H1 (cell line): ENCODE measurements at regions not wholly inside any gene's neighbourhood (a gene's known extent, or its start where the extent isn't known, plus 50 kb on each side); places are given as distances from the start of the nearest gene placed in this dataset.

Experiments used
- CTCF ChIA-PET: fragments of 300-600 bp; sonication (Branson Sonifier 250); formaldehyde crosslinking; loops from one replicate; lab custom pipeline; 2021; ENCODE audit not compliant: partially characterized antibody; lab: Charles Lee
- POLR2A ChIA-PET: fragments of 300-600 bp; sonication (Branson Sonifier 250); formaldehyde crosslinking; loops from one replicate; lab custom pipeline; 2021; ENCODE audit warnings: inconsistent platforms; ENCODE audit not compliant: partially characterized antibody; lab: Charles Lee
- DNase-seq, 2 experiments: peaks; one replicate each; pipeline versions ENCODE4 v3.0.0 to v3.0.0-alpha.2; 2010 to 2022; ENCODE audit warnings: low spot score in 2 of 2, low read depth in 1 of 2, mixed read lengths in 1 of 2
- FAIRE-seq: peaks from 2 replicates; lab custom pipeline; 2011; peaks lifted over from hg19 to GRCh38; lab: Jason Lieb, UNC
- H2AFZ ChIP-seq: 2 replicates; pipeline ENCODE4 v1.8.1; 2012; ENCODE audit warnings: low read length, inconsistent platforms
- H2AK5ac ChIP-seq: 2 replicates; pipeline ENCODE4 v1.6.1; 2013; ENCODE audit warnings: low read depth, low read length
- H2BK120ac ChIP-seq: replicated peaks from 2 replicates; pipeline ENCODE3; 2013; ENCODE audit warnings: low read depth, low read length, inconsistent platforms
- H2BK12ac ChIP-seq: 2 replicates; pipeline ENCODE4 v1.6.1; 2013; ENCODE audit warnings: low read depth, low read length
- H2BK15ac ChIP-seq: 2 replicates; pipeline ENCODE4 v1.6.1; 2013; ENCODE audit warnings: low read length
- H2BK20ac ChIP-seq: 2 replicates; pipeline ENCODE4 v1.6.1; 2013; ENCODE audit warnings: low read length
- H2BK5ac ChIP-seq: 2 replicates; pipeline ENCODE4 v1.6.1; 2013; ENCODE audit warnings: low read depth, low read length
- H3K14ac ChIP-seq: 2 replicates; pipeline ENCODE4 v1.6.1; 2013; ENCODE audit warnings: inconsistent platforms; ENCODE audit not compliant: insufficient read length
- H3K18ac ChIP-seq: 2 replicates; pipeline ENCODE4 v1.6.1; 2013; ENCODE audit warnings: low read length; ENCODE audit errors: extremely low read depth
- H3K23ac ChIP-seq: 2 replicates; pipeline ENCODE4 v1.6.1; 2013; ENCODE audit warnings: inconsistent platforms; ENCODE audit not compliant: insufficient read length
- H3K23me2 ChIP-seq: 2 replicates; pipeline ENCODE4 v1.6.1; 2013; ENCODE audit warnings: low read depth, low read length
- H3K27ac ChIP-seq: 2 replicates; pipeline ENCODE4 v1.6.1; 2011; ENCODE audit warnings: low read depth, low read length, inconsistent platforms
- H3K27me3 ChIP-seq, 4 experiments: replicated peaks in 1 of 4; 1 replicate in 1 of 4; 2 replicates in 3 of 4; pipeline versions ENCODE4 v1.6.1 to v1.8.1; 2011 to 2013; ENCODE audit warnings: low read length in 3 of 4, mild to moderate bottlenecking in 3 of 4, inconsistent platforms in 2 of 4, mixed read lengths in 2 of 4, moderate library complexity in 1 of 4; ENCODE audit not compliant: control insufficient read depth in 3 of 4, insufficient read depth in 3 of 4; ENCODE audit errors: extremely low read depth in 1 of 4
- H3K36me3 ChIP-seq, 4 experiments: 2 replicates each; pipeline versions ENCODE4 v1.6.1 to v1.8.1; 2011 to 2013; ENCODE audit warnings: mild to moderate bottlenecking in 4 of 4, low read length in 3 of 4, moderate library complexity in 2 of 4, control low read depth in 1 of 4, inconsistent platforms in 1 of 4; ENCODE audit not compliant: insufficient read depth in 4 of 4, control insufficient read depth in 2 of 4
- H3K4ac ChIP-seq: replicated peaks from 2 replicates; pipeline ENCODE3; 2013; ENCODE audit warnings: low read length, low read depth, mixed read lengths, inconsistent platforms; ENCODE audit not compliant: insufficient read length
- H3K4me1 ChIP-seq, 4 experiments: replicated peaks in 1 of 4; 1 replicate in 1 of 4; 2 replicates in 3 of 4; pipeline versions ENCODE4 v1.6.1 to v1.8.1; 2011 to 2013; ENCODE audit warnings: low read length in 3 of 4, inconsistent platforms in 2 of 4, mixed read lengths in 1 of 4; ENCODE audit not compliant: insufficient read depth in 4 of 4, control insufficient read depth in 3 of 4
- H3K4me2 ChIP-seq, 2 experiments: 2 replicates each; pipeline versions ENCODE4 v1.6.1 to v1.8.1; 2011 to 2013; ENCODE audit warnings: low read depth in 2 of 2, low read length in 2 of 2, control low read depth in 1 of 2, inconsistent platforms in 1 of 2, mild to moderate bottlenecking in 1 of 2; ENCODE audit not compliant: insufficient read depth in 1 of 2
- H3K4me3 ChIP-seq, 4 experiments: fragments of 200-600, 300-600 bp in 1 of 4; sonication (generic), shearing (Covaris generic), sonication (Bioruptor Twin) in 1 of 4; 2 replicates each; pipeline versions ENCODE4 v1.5.1 to v1.8.1; 2011 to 2016; ENCODE audit warnings: low read length in 4 of 4, low read depth in 3 of 4, control low read depth in 2 of 4, inconsistent platforms in 2 of 4, mild to moderate bottlenecking in 2 of 4, mixed read lengths in 1 of 4, moderate library complexity in 1 of 4; ENCODE audit not compliant: insufficient read depth in 2 of 4; ENCODE audit errors: extremely low read depth in 1 of 4
- H3K56ac ChIP-seq: replicated peaks from 2 replicates; pipeline ENCODE3; 2013; ENCODE audit warnings: low read depth, mild to moderate bottlenecking, mixed read lengths, low read length, inconsistent platforms; ENCODE audit not compliant: insufficient read length
- H3K79me1 ChIP-seq: 2 replicates; pipeline ENCODE4 v1.6.1; 2013; ENCODE audit warnings: low read depth, low read length, control low read depth
- H3K79me2 ChIP-seq, 2 experiments: 2 replicates each; pipeline versions ENCODE4 v1.6.1 to v1.8.1; 2012 to 2013; ENCODE audit warnings: low read length in 2 of 2, mild to moderate bottlenecking in 2 of 2, inconsistent platforms in 1 of 2; ENCODE audit not compliant: insufficient read depth in 2 of 2, control insufficient read depth in 1 of 2
- H3K9ac ChIP-seq, 4 experiments: replicated peaks in 1 of 4; 1 replicate in 1 of 4; 2 replicates in 3 of 4; pipeline versions ENCODE4 v1.6.1 to v1.8.1; 2011 to 2013; ENCODE audit warnings: low read depth in 3 of 4, low read length in 3 of 4, control low read depth in 2 of 4, mild to moderate bottlenecking in 2 of 4, moderate library complexity in 2 of 4, inconsistent platforms in 1 of 4; ENCODE audit errors: extremely low read depth in 1 of 4
- H3K9me3 ChIP-seq, 2 experiments: 2 replicates each; pipeline versions ENCODE4 v1.6.1 to v1.8.1; 2012 to 2013; ENCODE audit warnings: mild to moderate bottlenecking in 2 of 2, moderate library complexity in 2 of 2, control low read depth in 1 of 2, inconsistent platforms in 1 of 2, low read depth in 1 of 2, low read length in 1 of 2, mixed read lengths in 1 of 2; ENCODE audit not compliant: insufficient read depth in 2 of 2
- H4K20me1 ChIP-seq, 2 experiments: replicated peaks in 1 of 2; 2 replicates each; pipeline versions ENCODE3 to v1.8.1; 2011 to 2013; ENCODE audit warnings: inconsistent platforms in 2 of 2, low read length in 2 of 2, mild to moderate bottlenecking in 1 of 2; ENCODE audit not compliant: insufficient read depth in 2 of 2, control insufficient read depth in 1 of 2
- H4K5ac ChIP-seq: 2 replicates; pipeline ENCODE4 v1.6.1; 2013; ENCODE audit warnings: low read length, low read depth, mixed read lengths, inconsistent platforms; ENCODE audit not compliant: insufficient read length
- H4K8ac ChIP-seq: 2 replicates; pipeline ENCODE4 v1.8.0; 2013; ENCODE audit warnings: mild to moderate bottlenecking, moderate library complexity, low read length, inconsistent platforms; ENCODE audit not compliant: insufficient read depth; ENCODE audit errors: extremely low read depth
- H4K91ac ChIP-seq: replicated peaks from 2 replicates; pipeline ENCODE3; 2013; ENCODE audit warnings: low read length, mixed read lengths, inconsistent platforms; ENCODE audit not compliant: insufficient read length
- ASH2L ChIP-seq: fragments of 200-600, 300-600 bp; sonication (generic); IDR thresholded peaks from one replicate; pipeline ENCODE4 v1.7.1; 2017; ENCODE audit warnings: low read length
- CBX5 ChIP-seq: fragments of 300-800, 300-1000 bp; sonication (generic); IDR thresholded peaks from 2 replicates; pipeline ENCODE4 v1.7.1; 2016; ENCODE audit warnings: antibody characterized with exemption, low read length, low read depth
- CHD2 ChIP-seq: IDR thresholded peaks from 2 replicates; pipeline ENCODE4 v1.6.1; 2012; ENCODE audit warnings: low read length, improper control_type of control experiment
- GABPA ChIP-seq: IDR thresholded peaks from 2 replicates; pipeline ENCODE4 v1.6.1; 2011; ENCODE audit warnings: mild to moderate bottlenecking, low read length, moderate library complexity, borderline replicate concordance; ENCODE audit not compliant: insufficient read depth
- KDM5A ChIP-seq: fragments of 200-600 bp; IDR thresholded peaks from 2 replicates; pipeline ENCODE4 v1.7.1; 2012; ENCODE audit warnings: mild to moderate bottlenecking, low read length, inconsistent platforms, mixed read lengths
- POLR2AphosphoS5 ChIP-seq: IDR thresholded peaks from 2 replicates; pipeline ENCODE4 v1.6.1; 2011; ENCODE audit warnings: low read depth, low read length
- RNF2 ChIP-seq: fragments of 200-900, 300-1000 bp; sonication (generic); IDR thresholded peaks from 2 replicates; pipeline ENCODE4 v1.7.1; 2016; ENCODE audit warnings: borderline replicate concordance, low read depth, mild to moderate bottlenecking, antibody characterized with exemption, low read length; ENCODE audit not compliant: poor library complexity, severe bottlenecking; ENCODE audit errors: missing control alignments
- RXRA ChIP-seq: IDR thresholded peaks from 2 replicates; pipeline ENCODE4 v1.6.1; 2011; ENCODE audit warnings: low read depth, mild to moderate bottlenecking, low read length, moderate library complexity; ENCODE audit not compliant: insufficient read depth
- SIX5 ChIP-seq: IDR thresholded peaks from 2 replicates; pipeline ENCODE4 v1.6.1; 2011; ENCODE audit warnings: mild to moderate bottlenecking, low read depth, low read length
- SRF ChIP-seq: IDR thresholded peaks from 2 replicates; pipeline ENCODE4 v1.6.1; 2011; ENCODE audit warnings: mild to moderate bottlenecking, low read depth, low read length, moderate library complexity
- whole genome bisulfite sequencing, 2 experiments: shearing (Covaris generic) in 1 of 2; methylation state at CpG; one replicate each; pipeline versions ENCODE4 v1.1.6 to v1.1.7; 2013 to 2015; ENCODE audit warnings: low lambda C conversion rate in 2 of 2, mixed read lengths in 2 of 2, inconsistent platforms in 1 of 2, low coverage in 1 of 2, missing lambda C conversion rate in 1 of 2; ENCODE audit not compliant: insufficient replicate concordance in 2 of 2, insufficient coverage in 1 of 2, insufficient read length in 1 of 2; ENCODE audit errors: extremely low coverage in 1 of 2, missing lambda C conversion rate in 1 of 2; 5-methylcytosine and 5-hydroxymethylcytosine counted together
- TF ChIP-seq, protein P1 (sequence below), 3 experiments: IDR thresholded peaks; 1 replicate in 2 of 3; 2 replicates in 1 of 3; pipeline versions ENCODE4 v1.5.1 to v1.6.1; 2011; ENCODE audit warnings: low read length in 3 of 3, mild to moderate bottlenecking in 3 of 3, inconsistent platforms in 2 of 3, low read depth in 1 of 3, moderate library complexity in 1 of 3; ENCODE audit not compliant: insufficient read depth in 1 of 3; ENCODE audit errors: control extremely low read depth in 1 of 3

- Histone ChIP-seq H4K20me1 (no peaks in the 10 kb centered on the region), H2AK5ac (no peak overlapping the region), H3K56ac (no peak overlapping the region), H3K36me3 (no peaks in the 10 kb centered on the region), H2BK20ac (no peak overlapping the region), H3K4ac (no peak overlapping the region), H3K18ac (no peak overlapping the region), H3K27ac (no peak overlapping the region), H3K79me1 (no peaks in the 10 kb centered on the region), H3K9ac (no peak overlapping the region), H2BK12ac (no peak overlapping the region), H3K23me2 (no peaks in the 10 kb centered on the region), H2BK120ac (no peak overlapping the region), H3K79me2 (no peaks in the 10 kb centered on the region), H3K23ac (no peak overlapping the region), H3K14ac (no peak overlapping the region), H3K4me3 (no peak overlapping the region), H3K4me1 (peaks cover 0 to 10% (median 6%) of the 10 kb centered on the region in 4 experiments; a peak in 5 of 7 replicates), H2BK15ac (no peak overlapping the region), H2BK5ac (no peak overlapping the region), H4K5ac (no peak overlapping the region), H3K9me3 (no peaks in the 10 kb centered on the region), H4K8ac (no peak overlapping the region), H2AFZ (no peak overlapping the region), H3K27me3 (no peaks in the 10 kb centered on the region), H3K4me2 (no peak overlapping the region), H4K91ac (no peak overlapping the region)
- FAIRE-seq, result no peak
- ChIA-PET CTCF (interaction anchor here (0.9 kb wide), 1 partner anchor 11 kb away, joined by 5 read pairs; no protein-coding TSS in a partner anchor), POLR2A (no interaction called here)
- DNase-seq, result no peak
- WGBS, 2 experiments, result 90% methylated on average over 3 of the region's 3 CpGs; no CpG with 5 or more reads in 1 of the 2 experiments
- TF ChIP-seq SRF, result no peak
- no peak for TF ChIP-seq ASH2L
- TF ChIP-seq GABPA, result no peak
- no peak for TF ChIP-seq RXRA
- TF ChIP-seq CBX5, result no peak
- no peak for TF ChIP-seq KDM5A
- TF ChIP-seq SIX5, result no peak
- TF ChIP-seq, protein P1, sequence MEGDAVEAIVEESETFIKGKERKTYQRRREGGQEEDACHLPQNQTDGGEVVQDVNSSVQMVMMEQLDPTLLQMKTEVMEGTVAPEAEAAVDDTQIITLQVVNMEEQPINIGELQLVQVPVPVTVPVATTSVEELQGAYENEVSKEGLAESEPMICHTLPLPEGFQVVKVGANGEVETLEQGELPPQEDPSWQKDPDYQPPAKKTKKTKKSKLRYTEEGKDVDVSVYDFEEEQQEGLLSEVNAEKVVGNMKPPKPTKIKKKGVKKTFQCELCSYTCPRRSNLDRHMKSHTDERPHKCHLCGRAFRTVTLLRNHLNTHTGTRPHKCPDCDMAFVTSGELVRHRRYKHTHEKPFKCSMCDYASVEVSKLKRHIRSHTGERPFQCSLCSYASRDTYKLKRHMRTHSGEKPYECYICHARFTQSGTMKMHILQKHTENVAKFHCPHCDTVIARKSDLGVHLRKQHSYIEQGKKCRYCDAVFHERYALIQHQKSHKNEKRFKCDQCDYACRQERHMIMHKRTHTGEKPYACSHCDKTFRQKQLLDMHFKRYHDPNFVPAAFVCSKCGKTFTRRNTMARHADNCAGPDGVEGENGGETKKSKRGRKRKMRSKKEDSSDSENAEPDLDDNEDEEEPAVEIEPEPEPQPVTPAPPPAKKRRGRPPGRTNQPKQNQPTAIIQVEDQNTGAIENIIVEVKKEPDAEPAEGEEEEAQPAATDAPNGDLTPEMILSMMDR (IDR thresholded peaks at IDR 0.05; ENCODE audit: control extremely low read depth in 1 of 3, insufficient read depth in 1 of 3, low read depth in 1 of 3, low read length in 3 of 3), result no peak
- no peak for TF ChIP-seq POLR2AphosphoS5
- TF ChIP-seq CHD2, result no peak
- TF ChIP-seq RNF2, result no peak
Observed at GRCh38 chr10:4216726-4217125, 431.7 kb upstream of the KLF6 start.
